ENCODE measurements at regions not wholly inside any gene's neighbourhood (a gene's known extent, or its start where the extent isn't known, plus 50 kb on each side); places are given as distances from the start of the nearest gene placed in this dataset.

GRCh38 chr2:213219816-213220215, 64.4 kb upstream of the SPAG16 start:
- intact Hi-C loops (cut with DNase I; ENCODE audit: low total_unique reads) (no loop called here), in situ Hi-C loops (cut with MboI; ENCODE audit: low sequenced_read_pairs in 4 of 4) (no loop called here)
- Histone ChIP-seq H3K36me3 (no peaks in the 10 kb centered on the region), H3K4me1 (no peaks in the 10 kb centered on the region), H3K27ac (no peak overlapping the region), H3K27me3 (no peaks in the 10 kb centered on the region), H3K9me3 (no peaks in the 10 kb centered on the region), H3K4me3 (no peak overlapping the region)
- ATAC-seq: no peak
- no peak for DNase-seq
- no peak for TF ChIP-seq POLR2A (IDR thresholded peaks at IDR 0.05)
- TF ChIP-seq, protein P1, sequence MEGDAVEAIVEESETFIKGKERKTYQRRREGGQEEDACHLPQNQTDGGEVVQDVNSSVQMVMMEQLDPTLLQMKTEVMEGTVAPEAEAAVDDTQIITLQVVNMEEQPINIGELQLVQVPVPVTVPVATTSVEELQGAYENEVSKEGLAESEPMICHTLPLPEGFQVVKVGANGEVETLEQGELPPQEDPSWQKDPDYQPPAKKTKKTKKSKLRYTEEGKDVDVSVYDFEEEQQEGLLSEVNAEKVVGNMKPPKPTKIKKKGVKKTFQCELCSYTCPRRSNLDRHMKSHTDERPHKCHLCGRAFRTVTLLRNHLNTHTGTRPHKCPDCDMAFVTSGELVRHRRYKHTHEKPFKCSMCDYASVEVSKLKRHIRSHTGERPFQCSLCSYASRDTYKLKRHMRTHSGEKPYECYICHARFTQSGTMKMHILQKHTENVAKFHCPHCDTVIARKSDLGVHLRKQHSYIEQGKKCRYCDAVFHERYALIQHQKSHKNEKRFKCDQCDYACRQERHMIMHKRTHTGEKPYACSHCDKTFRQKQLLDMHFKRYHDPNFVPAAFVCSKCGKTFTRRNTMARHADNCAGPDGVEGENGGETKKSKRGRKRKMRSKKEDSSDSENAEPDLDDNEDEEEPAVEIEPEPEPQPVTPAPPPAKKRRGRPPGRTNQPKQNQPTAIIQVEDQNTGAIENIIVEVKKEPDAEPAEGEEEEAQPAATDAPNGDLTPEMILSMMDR (IDR thresholded peaks at IDR 0.05 in 4 of 5, conservative IDR thresholded peaks at IDR 0.05 in 1 of 5): no peak

- no peaks in the 10 kb centered on the region for H3K27me3 ChIP-seq
- in situ Hi-C loops (cut with MboI; ENCODE audit: low sequenced_read_pairs in 4 of 4) (no loop called here), intact Hi-C loops (cut with DNase I; ENCODE audit: low total_unique reads) (no loop called here)
- H3K27ac ChIP-seq: no peak overlapping the region
- no peaks in the 10 kb centered on the region for H3K36me3 ChIP-seq
- ATAC-seq: no peak
- no peak for DNase-seq
- H3K9me3 ChIP-seq: no peaks in the 10 kb centered on the region
- no peak overlapping the region for H3K4me3 ChIP-seq
- no peaks in the 10 kb centered on the region for H3K4me1 ChIP-seq
- TF ChIP-seq POLR2A (IDR thresholded peaks at IDR 0.05): no peak
- TF ChIP-seq, protein P1 (IDR thresholded peaks at IDR 0.05 in 4 of 5, conservative IDR thresholded peaks at IDR 0.05 in 1 of 5): no peak
Observed at GRCh38 chr2:213220967-213221603, 63.2 kb upstream of the SPAG16 start.

DNA sequence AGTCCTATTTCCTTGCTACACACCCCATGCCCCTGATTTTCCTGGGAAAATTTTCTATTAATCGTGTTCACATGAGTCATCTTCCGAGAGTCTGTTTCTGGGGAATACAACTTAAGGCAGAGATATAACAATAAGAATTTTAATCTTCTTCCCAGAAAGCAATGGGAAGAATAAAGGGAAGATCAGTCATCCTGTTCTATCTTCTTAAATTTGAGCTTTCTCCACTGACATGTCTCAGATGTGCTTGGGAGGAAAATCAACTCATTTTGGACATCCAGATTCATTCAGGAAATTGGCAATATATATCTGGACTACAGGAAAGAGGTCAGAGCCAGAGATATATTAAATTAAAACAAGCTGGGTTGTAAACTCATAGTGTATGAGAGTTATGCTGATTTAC, 62.3 kb upstream of the SPAG16 start:
- Histone ChIP-seq H3K36me3 (no peaks in the 10 kb centered on the region), H3K4me3 (no peak overlapping the region), H3K27me3 (no peaks in the 10 kb centered on the region), H3K27ac (no peak overlapping the region), H3K4me1 (no peaks in the 10 kb centered on the region), H3K9me3 (no peaks in the 10 kb centered on the region)
- TF ChIP-seq, protein P1 (IDR thresholded peaks at IDR 0.05 in 4 of 5, conservative IDR thresholded peaks at IDR 0.05 in 1 of 5): no peak
- TF ChIP-seq POLR2A (IDR thresholded peaks at IDR 0.05): no peak
- in situ Hi-C loops (cut with MboI; ENCODE audit: low sequenced_read_pairs in 4 of 4) (no loop called here), intact Hi-C loops (cut with DNase I; ENCODE audit: low total_unique reads) (no loop called here)
- ATAC-seq: no peak
- no peak for DNase-seq

GRCh38 chr2:213224366-213224765, 59.9 kb upstream of the SPAG16 start:
- in situ Hi-C loops (cut with MboI; ENCODE audit: low sequenced_read_pairs in 4 of 4): no loop called here
- intact Hi-C loops (cut with DNase I; ENCODE audit: low total_unique reads): no loop called here
- no peaks in the 10 kb centered on the region for H3K27me3 ChIP-seq
- no peak for ATAC-seq
- DNase-seq: no peak
- no peak for TF ChIP-seq POLR2A (IDR thresholded peaks at IDR 0.05)
- TF ChIP-seq, protein P1 (IDR thresholded peaks at IDR 0.05 in 4 of 5, conservative IDR thresholded peaks at IDR 0.05 in 1 of 5): no peak
- no peaks in the 10 kb centered on the region for H3K36me3 ChIP-seq
- H3K4me1 ChIP-seq: no peaks in the 10 kb centered on the region
- H3K9me3 ChIP-seq: no peaks in the 10 kb centered on the region
- H3K4me3 ChIP-seq: no peak overlapping the region
- H3K27ac ChIP-seq: no peak overlapping the region

GRCh38 chr2:213225866-213226265, 58.4 kb upstream of the SPAG16 start:
- Histone ChIP-seq H3K4me3 (no peak overlapping the region), H3K27me3 (no peaks in the 10 kb centered on the region), H3K4me1 (no peaks in the 10 kb centered on the region), H3K9me3 (no peaks in the 10 kb centered on the region), H3K36me3 (no peaks in the 10 kb centered on the region), H3K27ac (no peak overlapping the region)
- in situ Hi-C loops (cut with MboI; ENCODE audit: low sequenced_read_pairs in 4 of 4) (loop anchor here in 1 of 4 donors (25.0 kb wide), 1 partner anchor 711 kb away; no protein-coding TSS in a partner anchor), intact Hi-C loops (cut with DNase I; ENCODE audit: low total_unique reads) (no loop called here)
- TF ChIP-seq, protein P1 (IDR thresholded peaks at IDR 0.05 in 4 of 5, conservative IDR thresholded peaks at IDR 0.05 in 1 of 5): no peak
- no peak for TF ChIP-seq POLR2A (IDR thresholded peaks at IDR 0.05)
- no peak for ATAC-seq
- no peak for DNase-seq

Measured in gastrocnemius medialis (tissue), 4 donors.